ENCODE measurements at regions not wholly inside any gene's neighbourhood (a gene's known extent, or its start where the extent isn't known, plus 50 kb on each side); places are given as distances from the start of the nearest gene placed in this dataset.
A peak's percentile ranks its signal among the peaks of the same experiment; 100 is the strongest.

DNA sequence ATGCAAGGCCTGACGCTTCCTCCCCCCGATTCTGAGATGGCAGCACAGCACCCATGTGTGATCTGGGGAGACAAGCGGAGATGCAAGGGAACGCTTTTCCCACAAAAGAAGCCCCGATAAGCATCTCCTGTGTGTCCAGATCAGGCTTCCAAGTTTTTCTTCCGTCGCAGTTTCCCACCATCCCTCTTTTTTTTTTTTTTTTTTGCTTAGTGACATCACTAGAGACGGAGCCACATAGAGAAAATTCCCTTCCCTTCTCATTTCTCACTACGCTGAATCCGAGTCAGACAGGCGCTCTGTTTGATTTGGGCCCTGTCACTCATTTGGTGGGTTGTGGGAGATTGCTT is 160.9 kb downstream of the HSD17B3 start:
- no peak overlapping the region for H3K27ac ChIP-seq (ENCODE audit: low read depth, low read length)
- H2BK12ac ChIP-seq (ENCODE audit: low read depth, low read length): no peak overlapping the region
- H2BK15ac ChIP-seq (ENCODE audit: low read length): peak overlapping the region; percentile 54; the same call in 1 of the 2 replicates
- H2AK5ac ChIP-seq (ENCODE audit: low read depth, low read length): no peak overlapping the region
- H3K4me1 ChIP-seq (replicated peaks in 1 of 4; ENCODE audit: control insufficient read depth in 3 of 4, insufficient read depth in 4 of 4, low read length in 3 of 4): peaks cover 8 to 25% (median 14%) of the 10 kb centered on the region in 4 experiments
- no peak overlapping the region for H3K4ac ChIP-seq (replicated peaks; ENCODE audit: insufficient read length, low read depth, low read length)
- WGBS, 2 experiments (ENCODE audit: extremely low coverage in 1 of 2, insufficient coverage in 1 of 2, insufficient read length in 1 of 2, insufficient replicate concordance in 2 of 2, low coverage in 1 of 2, low lambda C conversion rate in 2 of 2, missing lambda C conversion rate in 1 of 2): 92% methylated on average over 7 of the region's 11 CpGs; no CpG with 5 or more reads in 1 of the 2 experiments
- no peak for FAIRE-seq
- H2BK120ac ChIP-seq (replicated peaks; ENCODE audit: low read depth, low read length): no peak overlapping the region
- POLR2A ChIA-PET (ENCODE audit: partially characterized antibody): interaction anchor here (0.6 kb wide), 1 partner anchor 841 kb away, joined by 3 read pairs; no protein-coding TSS in a partner anchor
- H4K20me1 ChIP-seq (replicated peaks in 1 of 2; ENCODE audit: control insufficient read depth in 1 of 2, insufficient read depth in 2 of 2, low read length in 2 of 2): no peaks in the 10 kb centered on the region
- H2BK20ac ChIP-seq (ENCODE audit: low read length): no peak overlapping the region
- H3K27me3 ChIP-seq (replicated peaks in 1 of 4; ENCODE audit: control insufficient read depth in 3 of 4, extremely low read depth in 1 of 4, insufficient read depth in 3 of 4, low read length in 3 of 4): peaks cover 0 to 2% (median 0%) of the 10 kb centered on the region in 4 experiments; a peak in 2 of 7 replicates
- H2BK5ac ChIP-seq (ENCODE audit: low read depth, low read length): no peak overlapping the region
- H3K79me1 ChIP-seq (ENCODE audit: low read depth, low read length): no peaks in the 10 kb centered on the region
- no peak overlapping the region for H3K9ac ChIP-seq (replicated peaks in 1 of 4; ENCODE audit: extremely low read depth in 1 of 4, low read depth in 3 of 4, low read length in 3 of 4)
- no peak overlapping the region for H3K4me2 ChIP-seq (ENCODE audit: insufficient read depth in 1 of 2, low read depth in 2 of 2, low read length in 2 of 2)
- H3K36me3 ChIP-seq (ENCODE audit: control insufficient read depth in 2 of 4, insufficient read depth in 4 of 4, low read length in 3 of 4): no peaks in the 10 kb centered on the region
- TF ChIP-seq KDM1A (IDR thresholded peaks at IDR 0.05; ENCODE audit: borderline replicate concordance, low read length) (no peak), GTF2F1 (IDR thresholded peaks at IDR 0.05; ENCODE audit: borderline replicate concordance, low read depth, low read length) (no peak), RFX5 (IDR thresholded peaks at IDR 0.05; ENCODE audit: borderline replicate concordance, low read depth, low read length) (no peak), YY1 (IDR thresholded peaks at IDR 0.05; ENCODE audit: low read depth, low read length) (no peak)
- no peak overlapping the region for H3K4me3 ChIP-seq (ENCODE audit: extremely low read depth in 1 of 4, insufficient read depth in 2 of 4, low read depth in 3 of 4, low read length in 4 of 4)
- DNase-seq (ENCODE audit: low read depth in 1 of 2, low spot score in 2 of 2): no peak
- no peaks in the 10 kb centered on the region for H3K79me2 ChIP-seq (ENCODE audit: control insufficient read depth in 1 of 2, insufficient read depth in 2 of 2, low read length in 2 of 2)
- H3K56ac ChIP-seq (replicated peaks; ENCODE audit: insufficient read length, low read depth, low read length): no peak overlapping the region
- no peak overlapping the region for H4K5ac ChIP-seq (ENCODE audit: insufficient read length, low read depth, low read length)
- H3K9me3 ChIP-seq (ENCODE audit: insufficient read depth in 2 of 2, low read depth in 1 of 2, low read length in 1 of 2): no peaks in the 10 kb centered on the region
- no peak overlapping the region for H3K18ac ChIP-seq (ENCODE audit: extremely low read depth, low read length)
- H3K23ac ChIP-seq (ENCODE audit: insufficient read length): no peak overlapping the region
- CTCF ChIA-PET (ENCODE audit: partially characterized antibody): no interaction called here
- no peaks in the 10 kb centered on the region for H3K23me2 ChIP-seq (ENCODE audit: low read depth, low read length)
- H4K8ac ChIP-seq (ENCODE audit: extremely low read depth, insufficient read depth, low read length): no peak overlapping the region
- H3K14ac ChIP-seq (ENCODE audit: insufficient read length): no peak overlapping the region
- no peak overlapping the region for H2AFZ ChIP-seq (ENCODE audit: low read length)
- no peak overlapping the region for H4K91ac ChIP-seq (replicated peaks; ENCODE audit: insufficient read length, low read length)
